H9 (cell line): ENCODE measurements at regions not wholly inside any gene's neighbourhood (a gene's known extent, or its start where the extent isn't known, plus 50 kb on each side); places are given as distances from the start of the nearest gene placed in this dataset.

ENCODE experiments used
- DNase-seq: peaks from one replicate; pipeline ENCODE4 v3.0.0-alpha.2; 2017
- H2AFZ ChIP-seq: one replicate; pipeline ENCODE4 v1.6.1; 2013; ENCODE audit warnings: mild to moderate bottlenecking, low read length, control low read depth, moderate library complexity
- H2AK5ac ChIP-seq: 2 replicates; pipeline ENCODE4 v1.6.1; 2013; ENCODE audit warnings: low read length, control low read depth, mixed read lengths; ENCODE audit not compliant: insufficient read length
- H2BK120ac ChIP-seq: one replicate; pipeline ENCODE4 v1.6.1; 2013; ENCODE audit warnings: low read depth, mild to moderate bottlenecking, low read length, control low read depth, inconsistent platforms; ENCODE audit not compliant: poor library complexity, severe bottlenecking
- H2BK12ac ChIP-seq: 2 replicates; pipeline ENCODE4 v1.6.1; 2013; ENCODE audit warnings: low read length, control low read depth, mixed read lengths, low read depth; ENCODE audit not compliant: insufficient read length
- H2BK15ac ChIP-seq: 2 replicates; pipeline ENCODE4 v1.6.1; 2013; ENCODE audit warnings: low read depth, low read length, control low read depth
- H2BK20ac ChIP-seq: one replicate; pipeline ENCODE4 v1.6.1; 2013; ENCODE audit warnings: low read depth, mild to moderate bottlenecking, low read length, control low read depth, inconsistent platforms; ENCODE audit not compliant: poor library complexity, severe bottlenecking
- H2BK5ac ChIP-seq: 2 replicates; pipeline ENCODE4 v1.6.1; 2013; ENCODE audit warnings: low read length, control low read depth, mixed read lengths; ENCODE audit not compliant: insufficient read length
- H3K14ac ChIP-seq: 2 replicates; pipeline ENCODE4 v1.6.1; 2013; ENCODE audit warnings: low read length, control low read depth; ENCODE audit not compliant: insufficient read depth
- H3K18ac ChIP-seq: 2 replicates; pipeline ENCODE4 v1.6.1; 2013; ENCODE audit warnings: low read depth, mild to moderate bottlenecking, mixed read lengths, low read length, control low read depth; ENCODE audit not compliant: insufficient read length
- H3K23ac ChIP-seq: 2 replicates; pipeline ENCODE4 v1.6.1; 2013; ENCODE audit warnings: low read length, control low read depth, mixed read lengths, low read depth; ENCODE audit not compliant: insufficient read length
- H3K23me2 ChIP-seq: 2 replicates; pipeline ENCODE4 v1.6.1; 2013; ENCODE audit warnings: low read depth, mild to moderate bottlenecking, mixed read lengths, low read length, control low read depth; ENCODE audit not compliant: insufficient read length, poor library complexity, severe bottlenecking
- H3K27ac ChIP-seq: 2 replicates; pipeline ENCODE4 v1.5.1; 2013; ENCODE audit warnings: low read length, control low read depth, mixed read lengths, low read depth; ENCODE audit not compliant: insufficient read length
- H3K27me3 ChIP-seq: 2 replicates; pipeline ENCODE4 v1.6.1; 2013; ENCODE audit warnings: low read length, control low read depth, inconsistent platforms; ENCODE audit not compliant: insufficient read depth
- H3K4ac ChIP-seq: 2 replicates; pipeline ENCODE4 v1.6.1; 2013; ENCODE audit warnings: low read depth, mild to moderate bottlenecking, control low read depth, inconsistent platforms, low read length, moderate library complexity
- H3K4me1 ChIP-seq: 2 replicates; pipeline ENCODE4 v1.6.1; 2013; ENCODE audit warnings: low read length, control low read depth, inconsistent platforms; ENCODE audit not compliant: insufficient read depth
- H3K4me2 ChIP-seq: 2 replicates; pipeline ENCODE4 v1.6.1; 2013; ENCODE audit warnings: low read length, control low read depth, mixed read lengths; ENCODE audit not compliant: insufficient read length, insufficient read depth
- H3K56ac ChIP-seq: 2 replicates; pipeline ENCODE4 v1.6.1; 2013; ENCODE audit warnings: low read depth, mild to moderate bottlenecking, mixed read lengths, low read length, control low read depth; ENCODE audit not compliant: insufficient read length
- H3K79me1 ChIP-seq: 2 replicates; pipeline ENCODE4 v1.6.1; 2013; ENCODE audit warnings: low read depth, mild to moderate bottlenecking, moderate library complexity, low read length, control low read depth, inconsistent platforms; ENCODE audit not compliant: insufficient read depth, poor library complexity, severe bottlenecking
- H3K79me2 ChIP-seq: 2 replicates; pipeline ENCODE4 v1.6.1; 2013; ENCODE audit warnings: low read length, control low read depth, inconsistent platforms; ENCODE audit not compliant: insufficient read depth
- H3K9ac ChIP-seq: 2 replicates; pipeline ENCODE4 v1.6.1; 2013; ENCODE audit warnings: low read length, control low read depth, mixed read lengths; ENCODE audit not compliant: insufficient read length; ENCODE audit errors: extremely low read depth
- H3K9me3 ChIP-seq: one replicate; pipeline ENCODE4 v1.6.1; 2013; ENCODE audit warnings: low read depth, low read length, inconsistent platforms; ENCODE audit not compliant: control insufficient read depth
- H3T11ph ChIP-seq: one replicate; pipeline ENCODE4 v1.6.1; 2013; ENCODE audit warnings: mild to moderate bottlenecking, low read length, control low read depth, inconsistent platforms
- H4K20me1 ChIP-seq: one replicate; pipeline ENCODE4 v1.6.1; 2013; ENCODE audit not compliant: control insufficient read depth, insufficient read length, insufficient read depth
- H4K5ac ChIP-seq: 2 replicates; pipeline ENCODE4 v1.6.1; 2013; ENCODE audit warnings: low read depth, mild to moderate bottlenecking, mixed read lengths, low read length, control low read depth; ENCODE audit not compliant: insufficient read length
- H4K8ac ChIP-seq: replicated peaks from 2 replicates; pipeline ENCODE4 v1.6.1; 2013; ENCODE audit warnings: low read length, control low read depth, mixed read lengths, low read depth; ENCODE audit not compliant: insufficient read length
- H4K91ac ChIP-seq: 2 replicates; pipeline ENCODE4 v1.6.1; 2013; ENCODE audit warnings: low read depth, mild to moderate bottlenecking, moderate library complexity, mixed read lengths, low read length, control low read depth; ENCODE audit not compliant: insufficient read length
- H3K27ac Mint-ChIP-seq, 3 experiments: 2 replicates in 2 of 3; 3 replicates in 1 of 3; pipeline ENCODE4 v1.8.0; 2020 to 2021; ENCODE audit warnings: mixed read lengths in 3 of 3, mild to moderate bottlenecking in 1 of 3, moderate library complexity in 1 of 3
- H3K27me3 Mint-ChIP-seq: 2 replicates; pipeline ENCODE4 v1.8.0; 2021; ENCODE audit warnings: low read depth, mild to moderate bottlenecking, moderate library complexity, mixed read lengths
- H3K36me3 Mint-ChIP-seq, 3 experiments: 2 replicates in 2 of 3; 3 replicates in 1 of 3; pipeline ENCODE4 v1.8.0; 2020 to 2021; ENCODE audit warnings: low read depth in 3 of 3, mixed read lengths in 3 of 3; ENCODE audit not compliant: insufficient read depth in 1 of 3
- H3K4me1 Mint-ChIP-seq, 2 experiments: 2 replicates each; pipeline ENCODE4 v1.8.0; 2020; ENCODE audit warnings: mixed read lengths in 2 of 2
- H3K4me3 Mint-ChIP-seq, 2 experiments: 2 replicates in 1 of 2; 3 replicates in 1 of 2; pipeline ENCODE4 v1.8.0; 2020 to 2021; ENCODE audit warnings: mild to moderate bottlenecking in 2 of 2, mixed read lengths in 2 of 2, moderate library complexity in 1 of 2
- H3K9me3 Mint-ChIP-seq, 2 experiments: 2 replicates in 1 of 2; 3 replicates in 1 of 2; pipeline ENCODE4 v1.8.0; 2020; ENCODE audit warnings: mild to moderate bottlenecking in 2 of 2, mixed read lengths in 2 of 2, moderate library complexity in 1 of 2
- TF ChIP-seq, protein P1 (sequence below): fragments of 200-600 bp; sonication (generic); conservative IDR thresholded peaks from 3 replicates; pipeline ENCODE4 v1.8.0; 2021; ENCODE audit warnings: antibody characterized with exemption, mild to moderate bottlenecking

DNA sequence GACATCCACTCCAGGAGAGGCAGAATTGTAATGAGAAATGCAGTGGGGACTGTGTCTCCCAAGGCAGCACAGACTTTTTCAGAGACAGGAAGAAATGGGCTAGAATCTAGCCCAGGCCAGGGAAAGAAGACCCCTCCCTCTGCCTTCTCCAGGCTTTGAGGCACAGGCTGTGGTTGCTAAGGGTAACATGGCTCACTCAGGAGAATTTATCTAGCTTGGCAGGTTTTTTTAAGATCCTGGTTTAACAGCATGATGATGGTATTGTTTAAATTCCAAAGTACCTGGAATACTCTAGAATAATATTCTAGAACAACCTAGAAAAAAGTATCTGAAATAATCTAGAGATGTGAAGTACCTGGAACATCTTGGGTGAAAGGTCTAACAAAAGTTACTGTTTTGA, 125.6 kb downstream of the URB2 start:
- Histone ChIP-seq H3K27ac (no peak overlapping the region), H2BK20ac (no peak overlapping the region), H3K23me2 (no peaks in the 10 kb centered on the region), H4K8ac (no peak overlapping the region), H3K4me2 (no peak overlapping the region), H3K18ac (no peak overlapping the region), H3K14ac (no peak overlapping the region), H2AK5ac (no peak overlapping the region), H2BK5ac (no peak overlapping the region), H3K27me3 (no peaks in the 10 kb centered on the region), H3K9ac (no peak overlapping the region), H3T11ph (no peak overlapping the region), H2BK12ac (no peak overlapping the region), H2BK120ac (no peak overlapping the region), H3K23ac (no peak overlapping the region), H4K5ac (no peak overlapping the region), H3K4ac (no peak overlapping the region), H2AFZ (no peak overlapping the region), H3K56ac (no peak overlapping the region), H3K9me3 (no peaks in the 10 kb centered on the region), H4K20me1 (no peaks in the 10 kb centered on the region), H2BK15ac (no peak overlapping the region), H3K4me1 (no peaks in the 10 kb centered on the region), H3K79me2 (no peaks in the 10 kb centered on the region), H4K91ac (no peak overlapping the region), H3K79me1 (no peaks in the 10 kb centered on the region)
- no peaks in the 10 kb centered on the region for H3K36me3 Mint-ChIP-seq
- no peaks in the 10 kb centered on the region for H3K27me3 Mint-ChIP-seq
- H3K27ac Mint-ChIP-seq, result no peak overlapping the region
- TF ChIP-seq, protein P1, sequence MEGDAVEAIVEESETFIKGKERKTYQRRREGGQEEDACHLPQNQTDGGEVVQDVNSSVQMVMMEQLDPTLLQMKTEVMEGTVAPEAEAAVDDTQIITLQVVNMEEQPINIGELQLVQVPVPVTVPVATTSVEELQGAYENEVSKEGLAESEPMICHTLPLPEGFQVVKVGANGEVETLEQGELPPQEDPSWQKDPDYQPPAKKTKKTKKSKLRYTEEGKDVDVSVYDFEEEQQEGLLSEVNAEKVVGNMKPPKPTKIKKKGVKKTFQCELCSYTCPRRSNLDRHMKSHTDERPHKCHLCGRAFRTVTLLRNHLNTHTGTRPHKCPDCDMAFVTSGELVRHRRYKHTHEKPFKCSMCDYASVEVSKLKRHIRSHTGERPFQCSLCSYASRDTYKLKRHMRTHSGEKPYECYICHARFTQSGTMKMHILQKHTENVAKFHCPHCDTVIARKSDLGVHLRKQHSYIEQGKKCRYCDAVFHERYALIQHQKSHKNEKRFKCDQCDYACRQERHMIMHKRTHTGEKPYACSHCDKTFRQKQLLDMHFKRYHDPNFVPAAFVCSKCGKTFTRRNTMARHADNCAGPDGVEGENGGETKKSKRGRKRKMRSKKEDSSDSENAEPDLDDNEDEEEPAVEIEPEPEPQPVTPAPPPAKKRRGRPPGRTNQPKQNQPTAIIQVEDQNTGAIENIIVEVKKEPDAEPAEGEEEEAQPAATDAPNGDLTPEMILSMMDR, result no peak
- DNase-seq, result no peak
- H3K4me1 Mint-ChIP-seq, result no peaks in the 10 kb centered on the region
- H3K4me3 Mint-ChIP-seq, result no peak overlapping the region
- H3K9me3 Mint-ChIP-seq, result no peaks in the 10 kb centered on the region; a peak in 1 of 5 replicates
